ENCODE measurements at regions not wholly inside any gene's neighbourhood (a gene's known extent, or its start where the extent isn't known, plus 50 kb on each side); places are given as distances from the start of the nearest gene placed in this dataset.

DNA sequence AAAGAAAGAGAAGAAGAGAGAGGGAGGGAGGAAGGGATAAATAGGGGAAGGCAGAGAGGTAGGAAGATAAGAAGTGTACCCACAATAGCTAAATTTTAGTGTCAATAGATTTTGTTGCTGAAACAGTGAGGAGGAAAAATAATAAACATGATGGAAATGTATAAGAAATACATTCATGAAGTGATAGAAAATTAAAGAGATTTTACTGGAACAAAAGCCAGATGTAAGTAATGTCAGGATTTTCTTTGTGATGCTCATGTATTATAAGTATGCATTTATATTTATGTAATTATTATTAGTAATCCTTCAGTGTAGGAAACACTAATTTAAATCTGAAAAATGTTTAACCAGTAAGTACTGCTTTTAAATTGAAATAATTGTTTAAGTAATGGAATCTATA lies 1125.2 kb upstream of the FANCL start:
- no peaks in the 10 kb centered on the region for H3K36me3 ChIP-seq (ENCODE audit: control insufficient read depth, insufficient read depth, low read length)
- H3K4me3 ChIP-seq (ENCODE audit: low read depth, low read length) = no peak overlapping the region
- H3K27me3 ChIP-seq (ENCODE audit: control insufficient read depth, insufficient read depth, low read length) = no peaks in the 10 kb centered on the region
- no peak for DNase-seq (ENCODE audit: low read depth)
- POLR2A ChIA-PET = no interaction called here
- CTCF ChIA-PET = no interaction called here
- TF ChIP-seq, protein P1, sequence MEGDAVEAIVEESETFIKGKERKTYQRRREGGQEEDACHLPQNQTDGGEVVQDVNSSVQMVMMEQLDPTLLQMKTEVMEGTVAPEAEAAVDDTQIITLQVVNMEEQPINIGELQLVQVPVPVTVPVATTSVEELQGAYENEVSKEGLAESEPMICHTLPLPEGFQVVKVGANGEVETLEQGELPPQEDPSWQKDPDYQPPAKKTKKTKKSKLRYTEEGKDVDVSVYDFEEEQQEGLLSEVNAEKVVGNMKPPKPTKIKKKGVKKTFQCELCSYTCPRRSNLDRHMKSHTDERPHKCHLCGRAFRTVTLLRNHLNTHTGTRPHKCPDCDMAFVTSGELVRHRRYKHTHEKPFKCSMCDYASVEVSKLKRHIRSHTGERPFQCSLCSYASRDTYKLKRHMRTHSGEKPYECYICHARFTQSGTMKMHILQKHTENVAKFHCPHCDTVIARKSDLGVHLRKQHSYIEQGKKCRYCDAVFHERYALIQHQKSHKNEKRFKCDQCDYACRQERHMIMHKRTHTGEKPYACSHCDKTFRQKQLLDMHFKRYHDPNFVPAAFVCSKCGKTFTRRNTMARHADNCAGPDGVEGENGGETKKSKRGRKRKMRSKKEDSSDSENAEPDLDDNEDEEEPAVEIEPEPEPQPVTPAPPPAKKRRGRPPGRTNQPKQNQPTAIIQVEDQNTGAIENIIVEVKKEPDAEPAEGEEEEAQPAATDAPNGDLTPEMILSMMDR (IDR thresholded peaks at IDR 0.05; ENCODE audit: insufficient read depth, low read depth, low read length) = no peak

DNA sequence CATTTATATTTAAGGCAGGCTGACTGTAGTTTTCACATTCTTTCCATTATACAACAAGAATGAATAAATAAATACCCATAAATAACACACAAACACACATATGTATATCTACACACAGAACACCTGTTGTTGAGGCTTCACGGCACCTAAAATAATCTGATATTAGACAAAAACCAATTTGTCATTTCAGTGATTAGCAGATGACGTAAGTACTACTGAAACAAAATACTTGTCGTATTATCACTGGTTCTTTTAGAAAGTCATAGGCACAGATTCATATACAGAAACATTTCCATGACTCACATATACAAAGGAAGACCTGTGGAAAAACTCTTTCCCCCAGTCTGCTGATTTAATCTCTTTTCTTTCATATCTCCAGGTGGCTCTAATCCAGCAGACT lies 1113.4 kb upstream of the FANCL start:
- H3K36me3 ChIP-seq (ENCODE audit: control insufficient read depth, insufficient read depth, low read length) = no peaks in the 10 kb centered on the region
- POLR2A ChIA-PET = no interaction called here
- no peak for DNase-seq (ENCODE audit: low read depth)
- CTCF ChIA-PET = no interaction called here
- TF ChIP-seq, protein P1 (IDR thresholded peaks at IDR 0.05; ENCODE audit: insufficient read depth, low read depth, low read length) = no peak
- no peak overlapping the region for H3K4me3 ChIP-seq (ENCODE audit: low read depth, low read length)
- H3K27me3 ChIP-seq (ENCODE audit: control insufficient read depth, insufficient read depth, low read length) = no peaks in the 10 kb centered on the region

DNA sequence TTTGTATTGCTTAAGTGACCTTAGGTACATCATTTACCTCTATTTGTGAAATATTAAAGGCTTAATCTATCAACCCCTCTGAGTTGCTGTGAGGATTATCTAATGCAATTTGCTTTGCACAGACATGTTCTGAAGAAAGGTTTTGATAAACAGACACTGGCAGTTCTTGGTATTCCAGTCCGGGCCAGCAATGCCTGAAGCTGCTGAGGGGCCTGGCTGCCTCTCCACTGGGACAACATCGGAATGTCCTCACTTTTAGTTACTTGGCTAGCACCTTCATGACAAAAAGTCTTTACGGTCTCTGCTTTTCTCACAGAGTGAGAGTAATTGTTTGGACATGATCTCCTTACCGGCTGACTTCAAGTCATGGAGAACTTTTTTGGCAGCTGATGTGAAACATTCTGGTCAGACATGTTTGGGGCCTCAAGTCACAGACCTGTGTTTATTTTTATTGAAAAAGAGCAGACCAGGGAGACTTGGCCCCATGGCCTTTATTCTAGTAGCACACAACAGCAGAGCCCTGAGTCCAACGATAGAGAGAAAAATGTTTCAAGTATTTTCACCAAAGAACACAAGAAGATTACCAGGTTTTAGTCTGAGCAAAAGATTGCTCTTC lies 1112.3 kb upstream of the FANCL start:
- no peak overlapping the region for H3K4me3 ChIP-seq (ENCODE audit: low read depth, low read length)
- POLR2A ChIA-PET = no interaction called here
- CTCF ChIA-PET = no interaction called here
- no peak for DNase-seq (ENCODE audit: low read depth)
- H3K27me3 ChIP-seq (ENCODE audit: control insufficient read depth, insufficient read depth, low read length) = no peaks in the 10 kb centered on the region
- TF ChIP-seq, protein P1 (IDR thresholded peaks at IDR 0.05; ENCODE audit: insufficient read depth, low read depth, low read length) = no peak
- H3K36me3 ChIP-seq (ENCODE audit: control insufficient read depth, insufficient read depth, low read length) = no peaks in the 10 kb centered on the region

DNA sequence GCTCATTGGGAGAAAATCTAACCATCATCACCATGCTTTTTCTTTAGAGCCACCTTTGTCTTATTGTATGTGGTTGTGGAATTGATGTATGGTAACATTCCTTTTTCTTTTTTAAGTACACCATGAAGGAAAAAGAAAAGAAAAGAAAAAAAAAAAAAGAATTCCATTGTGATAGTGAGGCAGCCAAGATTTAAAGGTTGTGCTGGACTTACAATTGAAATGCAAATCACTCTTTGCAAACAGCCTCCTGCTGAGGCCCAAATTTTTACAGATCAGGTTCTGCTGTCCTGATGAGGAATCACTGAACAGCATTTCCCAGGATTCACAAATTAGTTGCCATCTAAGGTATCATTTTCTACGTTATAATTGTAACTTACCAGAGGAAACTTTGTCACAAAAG lies 1101.0 kb upstream of the FANCL start:
- no peak for DNase-seq (ENCODE audit: low read depth)
- Histone ChIP-seq H3K36me3 (ENCODE audit: control insufficient read depth, insufficient read depth, low read length) (no peaks in the 10 kb centered on the region), H3K27me3 (ENCODE audit: control insufficient read depth, insufficient read depth, low read length) (no peaks in the 10 kb centered on the region), H3K4me3 (ENCODE audit: low read depth, low read length) (no peak overlapping the region)
- TF ChIP-seq, protein P1 (IDR thresholded peaks at IDR 0.05; ENCODE audit: insufficient read depth, low read depth, low read length) = no peak
- CTCF ChIA-PET = no interaction called here
- POLR2A ChIA-PET = no interaction called here

DNA sequence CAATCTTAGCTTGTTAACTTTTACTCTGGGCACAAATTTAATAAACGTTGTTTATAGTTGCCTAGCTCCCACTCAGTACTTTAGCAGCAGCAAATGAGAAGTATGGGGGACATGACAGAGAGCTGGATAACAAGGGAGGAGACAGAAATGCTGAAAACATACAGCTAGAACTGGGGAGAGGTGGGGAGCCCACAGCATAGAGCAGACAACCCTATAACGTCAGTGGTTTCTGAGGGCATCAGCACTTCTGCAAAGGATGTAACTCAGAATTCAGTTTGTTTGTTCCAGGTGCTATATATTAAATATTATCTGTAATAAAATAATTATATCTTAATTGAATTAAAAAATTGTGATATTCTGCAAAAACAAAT lies 1098.7 kb upstream of the FANCL start:
- no peaks in the 10 kb centered on the region for H3K27me3 ChIP-seq (ENCODE audit: control insufficient read depth, insufficient read depth, low read length)
- POLR2A ChIA-PET = no interaction called here

More for the DNA sequence above, 1098.7 kb upstream of the FANCL start:
- CTCF ChIA-PET = no interaction called here
- no peaks in the 10 kb centered on the region for H3K36me3 ChIP-seq (ENCODE audit: control insufficient read depth, insufficient read depth, low read length)
- TF ChIP-seq, protein P1 (IDR thresholded peaks at IDR 0.05; ENCODE audit: insufficient read depth, low read depth, low read length) = no peak
- no peak overlapping the region for H3K4me3 ChIP-seq (ENCODE audit: low read depth, low read length)
- no peak for DNase-seq (ENCODE audit: low read depth)
